SW 1271 (cell line): ENCODE measurements at regions not wholly inside any gene's neighbourhood (a gene's known extent, or its start where the extent isn't known, plus 50 kb on each side); places are given as distances from the start of the nearest gene placed in this dataset.

Experiments used
- DNase-seq, 2 experiments: peaks; one replicate each; lab custom pipeline; 2025; lab: John Stamatoyannopoulos, UW

DNA sequence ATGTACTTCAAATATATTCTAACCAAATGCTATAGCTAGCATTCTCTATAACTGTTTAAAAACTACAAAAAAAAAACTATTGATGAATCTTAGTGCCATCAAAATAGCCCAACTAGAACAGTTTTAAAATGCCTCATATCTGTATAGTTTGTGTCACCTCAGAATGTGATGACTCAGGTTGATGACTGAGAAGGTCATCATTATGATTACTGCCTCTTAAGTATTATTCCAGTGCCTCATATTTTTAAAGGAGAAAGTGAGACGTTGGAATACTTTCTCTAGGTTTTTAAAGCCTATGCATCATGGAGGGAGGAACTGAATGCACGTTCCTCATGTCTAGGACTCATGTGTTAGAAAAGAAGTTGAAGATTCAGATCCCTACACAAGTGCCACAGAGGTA lies 88.2 kb downstream of the TMA16 start:
- no peak for DNase-seq

DNA sequence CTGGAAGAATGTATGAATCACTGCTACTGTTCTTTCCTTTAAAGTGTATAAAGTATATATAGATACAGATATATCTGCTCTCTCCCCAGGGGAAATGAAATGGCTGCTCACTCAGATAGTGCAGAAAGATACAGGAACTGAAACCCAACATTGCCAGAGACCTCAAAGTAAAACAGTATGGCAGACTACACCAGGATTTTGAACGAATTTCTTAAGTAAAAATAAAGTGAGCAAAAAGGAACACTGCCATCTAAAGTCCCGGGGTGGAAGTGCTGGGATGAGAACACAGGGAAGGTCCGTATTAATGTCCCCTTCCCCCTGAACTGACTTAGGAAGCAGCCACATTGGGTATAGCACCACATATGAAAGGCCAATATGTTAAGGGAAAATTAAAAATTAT lies 93.4 kb downstream of the TMA16 start:
- DNase-seq: no peak

GRCh38 chr4:163588532-163588931 lies 94.0 kb downstream of the TMA16 start:
- DNase-seq: no peak

DNA sequence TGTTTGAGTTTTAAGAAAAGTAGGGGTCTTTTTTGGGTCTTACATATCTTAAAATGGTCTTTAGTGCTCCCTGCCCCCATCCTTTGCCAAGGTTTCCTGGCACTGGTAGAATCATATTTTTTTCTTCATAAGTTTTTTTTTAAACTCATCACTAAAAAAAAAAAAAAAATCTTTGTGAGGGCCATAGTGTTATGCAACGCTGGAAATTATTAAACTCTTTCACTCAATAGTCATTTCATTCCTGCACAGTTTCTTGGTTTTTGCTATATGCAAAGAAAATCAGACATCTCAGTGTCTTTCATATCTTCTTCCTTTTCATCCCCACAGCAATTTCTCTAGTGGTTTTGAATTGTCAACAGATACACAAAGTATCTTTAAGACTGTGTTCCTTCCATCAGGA lies 95.6 kb downstream of the TMA16 start:
- DNase-seq: no peak

- no peak for DNase-seq
Observed at GRCh38 chr4:163590619-163591264, 96.3 kb downstream of the TMA16 start.

DNA sequence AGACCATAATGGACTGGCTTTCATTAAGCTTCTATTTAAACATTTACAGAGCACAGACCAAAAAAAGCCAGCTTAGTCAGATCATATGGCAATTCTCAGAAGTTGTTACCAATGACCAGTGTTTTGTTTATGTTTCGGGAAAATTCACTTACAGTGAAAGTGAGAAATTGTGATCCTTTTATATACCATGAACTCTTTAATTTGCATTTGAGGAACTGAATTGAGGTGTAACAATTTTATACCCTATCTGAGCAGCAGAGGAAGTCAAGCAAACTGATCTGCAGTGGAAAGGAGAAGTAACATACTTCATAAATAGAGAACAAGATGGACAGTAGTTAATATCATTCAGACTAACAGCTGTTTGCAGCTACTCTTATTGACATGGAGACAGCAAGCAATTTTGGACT lies 97.1 kb downstream of the TMA16 start:
- DNase-seq: no peak

DNA sequence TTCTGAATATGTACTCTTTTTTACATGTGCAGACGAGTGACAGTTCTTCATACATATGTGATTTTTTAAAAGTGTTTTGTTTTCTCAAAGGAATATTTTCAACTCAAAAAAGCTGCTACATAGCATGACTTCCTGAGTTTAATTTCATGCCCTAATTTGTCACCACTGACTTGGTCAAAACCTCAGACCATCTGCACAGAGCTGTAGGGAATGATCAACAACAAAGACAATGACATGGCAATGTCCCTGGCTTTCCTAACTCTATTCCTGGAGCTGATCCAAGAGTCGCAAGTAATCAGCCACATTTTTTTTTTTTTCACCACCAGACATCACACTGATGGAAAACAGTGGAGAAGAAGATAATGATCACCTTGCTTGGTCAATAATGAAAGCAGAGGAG lies 97.7 kb downstream of the TMA16 start:
- DNase-seq: no peak

DNA sequence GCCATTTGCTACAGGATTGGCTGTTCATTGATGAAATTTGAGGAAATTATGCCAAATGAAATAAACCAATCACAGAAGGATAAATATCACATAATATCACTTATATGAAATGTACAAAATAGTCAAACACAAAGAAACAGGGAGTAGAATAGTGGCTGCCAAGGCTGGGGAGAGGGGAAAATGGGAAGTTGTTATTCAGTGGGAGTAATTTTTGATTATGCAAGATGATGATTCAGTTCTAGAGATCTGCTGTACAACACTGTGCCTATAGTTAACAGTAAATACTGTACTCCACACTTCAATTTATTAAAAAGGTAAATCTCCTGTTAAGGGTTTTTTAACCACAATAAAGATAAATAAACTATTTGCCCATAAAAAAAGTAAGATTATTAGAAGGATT lies 101.1 kb downstream of the TMA16 start:
- no peak for DNase-seq

- no peak for DNase-seq
Observed at GRCh38 chr4:163598028-163598427, 103.5 kb downstream of the TMA16 start.

DNA sequence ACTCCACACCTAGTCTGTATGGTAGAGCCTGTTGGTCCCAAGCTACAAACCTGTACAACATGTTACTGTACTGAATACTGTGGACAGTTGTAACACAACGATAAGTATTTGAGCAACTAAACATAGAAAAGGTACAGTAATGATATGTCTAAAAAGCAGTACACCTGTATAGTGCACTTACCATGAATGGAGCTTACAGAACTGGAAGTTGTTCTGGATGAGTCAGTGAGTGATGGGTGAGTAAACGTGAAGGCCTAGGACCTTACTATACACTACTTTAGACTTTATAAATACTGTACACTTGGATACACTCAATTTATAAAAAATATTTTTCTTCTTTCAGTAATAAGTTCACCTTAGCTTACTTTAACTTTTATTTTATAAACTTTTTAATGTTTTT lies 104.0 kb downstream of the TMA16 start:
- DNase-seq: no peak

DNA sequence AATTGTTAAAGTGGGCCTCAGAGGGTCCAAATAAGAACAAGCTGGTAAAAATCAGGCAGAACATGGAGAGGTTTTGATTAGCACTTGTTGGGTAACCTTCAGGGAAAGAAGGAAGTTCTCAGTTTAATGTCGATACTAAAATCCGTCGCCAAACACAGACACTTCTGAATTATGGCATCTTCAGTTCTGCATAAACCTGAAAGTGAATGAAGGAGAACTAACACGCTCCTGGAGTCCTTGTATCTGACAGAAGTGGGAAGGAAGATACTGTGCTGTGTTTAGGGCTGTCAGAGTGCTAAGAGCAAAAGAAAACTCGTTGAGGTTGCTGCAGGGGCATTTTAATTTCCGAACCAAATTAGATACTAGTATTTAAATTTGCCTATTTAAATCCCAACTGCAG lies 106.2 kb downstream of the TMA16 start:
- no peak for DNase-seq

DNA sequence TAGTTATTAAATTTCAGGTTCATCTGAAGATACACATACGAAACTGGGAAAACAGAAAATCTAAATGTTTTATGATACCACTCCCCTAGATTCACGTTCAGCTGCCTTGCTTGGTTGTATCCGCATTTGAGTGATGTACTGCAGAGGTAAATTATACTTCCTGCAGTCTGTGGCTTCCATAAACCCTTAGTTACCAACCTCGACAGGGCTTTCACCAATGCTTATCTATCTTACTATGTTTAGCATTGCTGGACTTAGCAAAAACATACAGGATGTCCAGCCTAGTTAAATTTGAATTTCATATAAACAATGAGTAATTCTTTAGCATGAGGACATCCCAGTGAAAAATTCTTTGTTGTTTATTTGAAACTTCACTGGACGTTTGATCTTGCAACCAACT lies 108.8 kb downstream of the TMA16 start:
- DNase-seq: no peak

- no peak for DNase-seq
Observed at GRCh38 chr4:163606896-163607691, 112.6 kb downstream of the TMA16 start.

GRCh38 chr4:163609019-163609418 lies 114.5 kb downstream of the TMA16 start:
- no peak for DNase-seq

- DNase-seq: no peak
Observed at GRCh38 chr4:163610648-163611047, 116.2 kb downstream of the TMA16 start.

DNA sequence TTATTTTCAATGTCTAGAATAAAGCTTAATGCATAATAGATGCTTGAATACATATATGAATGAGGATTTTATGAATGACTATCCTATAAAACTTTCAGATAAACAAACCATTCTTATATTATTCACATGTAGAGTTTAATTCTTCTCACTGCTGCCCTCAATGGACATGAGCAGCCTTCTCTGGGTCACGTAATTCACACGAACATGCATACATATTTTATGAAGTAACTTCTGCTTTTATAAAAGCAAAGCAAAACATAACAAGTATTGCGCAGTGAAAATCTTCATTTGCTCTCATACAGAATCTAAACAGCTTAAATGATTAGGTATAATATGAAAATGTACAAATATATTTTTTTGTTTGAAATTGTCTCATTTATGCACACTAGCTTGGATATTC lies 116.7 kb downstream of the TMA16 start:
- DNase-seq: no peak

- DNase-seq: no peak
Observed at GRCh38 chr4:163611784-163612445, 117.4 kb downstream of the TMA16 start.

GRCh38 chr4:163612762-163613161 lies 118.3 kb downstream of the TMA16 start:
- DNase-seq: no peak

DNA sequence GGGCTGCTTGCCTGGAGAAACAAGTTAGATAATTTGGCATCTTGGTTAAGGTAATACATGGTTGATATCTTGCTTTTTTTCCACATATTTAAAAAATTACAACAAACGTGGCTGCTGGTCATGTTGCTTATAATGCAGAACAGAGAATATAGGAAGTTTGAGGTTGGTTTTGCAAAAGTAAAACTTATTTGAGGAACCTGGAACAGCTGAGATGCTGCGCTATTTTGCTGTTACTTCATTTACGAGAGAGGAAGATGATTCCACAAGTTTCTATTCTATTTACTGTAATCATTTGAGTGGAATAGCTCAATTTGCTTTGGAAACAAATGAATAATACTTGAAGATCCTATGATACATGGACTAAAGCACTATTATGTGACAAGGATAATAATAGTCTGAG lies 118.9 kb downstream of the TMA16 start:
- no peak for DNase-seq

DNA sequence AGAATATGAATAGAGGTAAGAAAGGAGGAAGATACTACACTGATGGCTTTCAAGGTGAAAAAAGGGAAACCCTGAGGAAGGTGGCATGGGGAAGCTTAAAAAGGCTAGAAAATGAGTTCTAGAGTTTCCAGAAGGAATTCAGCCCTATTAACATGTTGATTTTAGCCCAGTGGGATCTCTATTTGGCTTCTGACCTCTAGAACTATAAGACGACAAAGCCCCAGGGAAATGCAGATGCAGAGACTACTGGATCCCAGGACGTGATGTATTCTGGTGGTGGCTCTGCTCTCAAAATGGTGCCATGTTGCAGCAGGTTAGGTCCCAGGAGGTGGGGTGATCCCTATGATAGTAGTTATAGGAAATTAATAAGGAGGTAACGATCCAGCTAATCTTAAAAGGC lies 120.4 kb downstream of the TMA16 start:
- DNase-seq: no peak

- DNase-seq: no peak
Observed at GRCh38 chr4:163618845-163619244, 124.4 kb downstream of the TMA16 start.

DNA sequence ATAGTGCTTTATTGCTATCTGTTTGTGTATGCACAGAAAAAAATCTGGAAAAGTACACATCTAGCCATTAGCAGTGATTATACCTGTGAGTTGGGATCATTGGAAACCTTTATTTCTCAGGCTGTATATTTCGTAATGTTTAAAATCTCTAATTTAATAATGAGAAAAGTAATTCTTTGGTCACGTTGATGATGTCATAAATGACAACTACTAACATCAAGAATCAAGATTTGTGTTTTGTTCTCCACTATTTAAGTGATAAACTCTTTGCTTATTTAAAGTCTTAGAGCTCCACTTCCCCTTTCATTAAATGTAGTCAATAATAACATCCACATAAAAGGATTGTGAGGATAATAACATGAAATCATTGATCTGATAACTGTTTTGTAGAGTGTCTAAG lies 126.2 kb downstream of the TMA16 start:
- no peak for DNase-seq

- DNase-seq: no peak
Observed at GRCh38 chr4:163621821-163622220, 127.3 kb downstream of the TMA16 start.
